ENCODE measurements at regions not wholly inside any gene's neighbourhood (a gene's known extent, or its start where the extent isn't known, plus 50 kb on each side); places are given as distances from the start of the nearest gene placed in this dataset.

DNA sequence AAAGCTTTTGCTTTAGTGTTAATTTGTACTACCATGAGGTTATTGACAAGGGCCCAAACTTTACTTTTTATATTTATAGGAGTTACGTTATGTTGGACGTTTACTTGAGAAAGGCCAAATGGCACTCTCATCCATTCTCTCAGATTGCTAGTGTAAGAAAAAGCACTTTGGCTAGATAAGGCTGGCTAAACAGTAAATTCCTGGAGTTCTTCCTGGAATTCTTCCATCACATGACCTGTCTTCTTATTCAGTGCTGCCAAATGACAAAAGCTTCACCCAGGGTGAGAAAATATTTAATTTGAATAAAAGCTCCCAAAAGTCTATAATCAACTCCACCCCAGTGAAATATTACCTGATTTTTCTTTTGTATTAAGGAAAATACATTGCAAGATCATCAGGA is 1568.9 kb upstream of the ACO1 start:
- H4K20me1 ChIP-seq (ENCODE audit: insufficient read depth, low read length, poor library complexity, severe bottlenecking): no peaks in the 10 kb centered on the region
- TF ChIP-seq EZH2phosphoT487 (IDR thresholded peaks at IDR 0.05; ENCODE audit: borderline replicate concordance): no peak
- TF ChIP-seq, protein P1, sequence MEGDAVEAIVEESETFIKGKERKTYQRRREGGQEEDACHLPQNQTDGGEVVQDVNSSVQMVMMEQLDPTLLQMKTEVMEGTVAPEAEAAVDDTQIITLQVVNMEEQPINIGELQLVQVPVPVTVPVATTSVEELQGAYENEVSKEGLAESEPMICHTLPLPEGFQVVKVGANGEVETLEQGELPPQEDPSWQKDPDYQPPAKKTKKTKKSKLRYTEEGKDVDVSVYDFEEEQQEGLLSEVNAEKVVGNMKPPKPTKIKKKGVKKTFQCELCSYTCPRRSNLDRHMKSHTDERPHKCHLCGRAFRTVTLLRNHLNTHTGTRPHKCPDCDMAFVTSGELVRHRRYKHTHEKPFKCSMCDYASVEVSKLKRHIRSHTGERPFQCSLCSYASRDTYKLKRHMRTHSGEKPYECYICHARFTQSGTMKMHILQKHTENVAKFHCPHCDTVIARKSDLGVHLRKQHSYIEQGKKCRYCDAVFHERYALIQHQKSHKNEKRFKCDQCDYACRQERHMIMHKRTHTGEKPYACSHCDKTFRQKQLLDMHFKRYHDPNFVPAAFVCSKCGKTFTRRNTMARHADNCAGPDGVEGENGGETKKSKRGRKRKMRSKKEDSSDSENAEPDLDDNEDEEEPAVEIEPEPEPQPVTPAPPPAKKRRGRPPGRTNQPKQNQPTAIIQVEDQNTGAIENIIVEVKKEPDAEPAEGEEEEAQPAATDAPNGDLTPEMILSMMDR (conservative IDR thresholded peaks at IDR 0.05; ENCODE audit: low read length): no peak
- H3K4me2 ChIP-seq (ENCODE audit: low read depth, low read length, poor library complexity, severe bottlenecking): no peak overlapping the region
- no peaks in the 10 kb centered on the region for H3F3A ChIP-seq (ENCODE audit: low read depth)
- H3K9ac ChIP-seq (ENCODE audit: low read depth, low read length, poor library complexity, severe bottlenecking): no peak overlapping the region
- no peaks in the 10 kb centered on the region for H3K27me3 ChIP-seq (ENCODE audit: insufficient read depth, low read length, poor library complexity, severe bottlenecking)
- no peaks in the 10 kb centered on the region for H3K36me3 ChIP-seq (ENCODE audit: insufficient read depth, low read length)
- no peaks in the 10 kb centered on the region for H3K9me2 ChIP-seq (replicated peaks; ENCODE audit: low read depth, low read length)
- no peak overlapping the region for H2AFZ ChIP-seq (ENCODE audit: low read length)
- H3K79me2 ChIP-seq (ENCODE audit: insufficient read depth, low read length): no peaks in the 10 kb centered on the region
- H3K4me3 ChIP-seq (ENCODE audit: low read length, poor library complexity, severe bottlenecking): no peak overlapping the region
- no peaks in the 10 kb centered on the region for H3K9me3 ChIP-seq (ENCODE audit: insufficient read depth, low read depth, low read length)
- no peaks in the 10 kb centered on the region for H3K4me1 ChIP-seq (ENCODE audit: insufficient read depth, low read length, poor library complexity, severe bottlenecking)

DNA sequence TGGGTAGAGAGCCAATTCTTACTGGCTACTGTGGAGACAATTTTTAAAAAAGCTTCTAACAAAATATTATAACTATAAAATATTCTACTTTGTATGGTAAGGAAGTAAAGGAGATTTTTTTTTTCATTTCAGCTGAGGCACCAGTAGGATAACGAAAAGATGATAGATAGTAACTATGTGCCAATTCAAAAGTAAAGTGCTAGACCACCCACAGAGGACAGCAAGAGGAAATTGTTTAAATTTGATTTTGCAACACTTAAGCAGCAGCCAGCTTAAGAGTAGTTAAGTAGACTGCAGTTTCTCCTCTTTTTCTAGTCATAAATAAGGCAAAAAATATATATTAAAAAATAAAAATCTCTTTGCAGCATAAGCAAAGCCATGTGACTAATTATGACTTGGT is 1539.3 kb upstream of the ACO1 start:
- Histone ChIP-seq H3K79me2 (ENCODE audit: insufficient read depth, low read length) (no peaks in the 10 kb centered on the region), H3K9ac (ENCODE audit: low read depth, low read length, poor library complexity, severe bottlenecking) (no peak overlapping the region), H3K9me3 (ENCODE audit: insufficient read depth, low read depth, low read length) (no peaks in the 10 kb centered on the region), H3K27me3 (ENCODE audit: insufficient read depth, low read length, poor library complexity, severe bottlenecking) (no peaks in the 10 kb centered on the region), H3K9me2 (replicated peaks; ENCODE audit: low read depth, low read length) (no peaks in the 10 kb centered on the region), H3K4me3 (ENCODE audit: low read length, poor library complexity, severe bottlenecking) (no peak overlapping the region), H3K36me3 (ENCODE audit: insufficient read depth, low read length) (no peaks in the 10 kb centered on the region), H4K20me1 (ENCODE audit: insufficient read depth, low read length, poor library complexity, severe bottlenecking) (no peaks in the 10 kb centered on the region), H3K4me1 (ENCODE audit: insufficient read depth, low read length, poor library complexity, severe bottlenecking) (no peaks in the 10 kb centered on the region), H2AFZ (ENCODE audit: low read length) (no peak overlapping the region), H3F3A (ENCODE audit: low read depth) (no peaks in the 10 kb centered on the region), H3K4me2 (ENCODE audit: low read depth, low read length, poor library complexity, severe bottlenecking) (no peak overlapping the region)
- TF ChIP-seq, protein P1 (conservative IDR thresholded peaks at IDR 0.05; ENCODE audit: low read length): no peak
- TF ChIP-seq EZH2phosphoT487 (IDR thresholded peaks at IDR 0.05; ENCODE audit: borderline replicate concordance): no peak

DNA sequence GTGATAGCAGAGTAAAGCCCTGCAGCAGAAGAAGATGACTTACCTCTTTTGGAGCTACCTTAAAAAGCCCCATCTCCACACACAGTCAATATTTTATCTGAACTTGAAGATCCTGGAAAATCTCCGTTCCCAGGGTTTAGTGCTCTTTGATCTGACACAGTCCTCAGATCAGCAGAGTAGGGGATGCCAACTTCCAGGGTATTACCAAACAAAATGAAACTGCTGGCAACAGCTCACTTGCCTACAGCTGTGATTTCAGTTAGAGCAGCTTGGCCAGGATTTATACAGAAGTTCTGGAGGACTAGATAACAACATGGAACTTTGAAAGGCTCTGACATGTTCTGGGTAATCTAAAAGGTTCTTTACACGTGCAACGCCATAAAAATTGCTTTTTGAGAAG is 1537.8 kb upstream of the ACO1 start:
- TF ChIP-seq, protein P1 (conservative IDR thresholded peaks at IDR 0.05; ENCODE audit: low read length): no peak
- no peak for TF ChIP-seq EZH2phosphoT487 (IDR thresholded peaks at IDR 0.05; ENCODE audit: borderline replicate concordance)
- Histone ChIP-seq H4K20me1 (ENCODE audit: insufficient read depth, low read length, poor library complexity, severe bottlenecking) (no peaks in the 10 kb centered on the region), H2AFZ (ENCODE audit: low read length) (no peak overlapping the region), H3K9ac (ENCODE audit: low read depth, low read length, poor library complexity, severe bottlenecking) (no peak overlapping the region), H3K4me2 (ENCODE audit: low read depth, low read length, poor library complexity, severe bottlenecking) (no peak overlapping the region), H3K9me3 (ENCODE audit: insufficient read depth, low read depth, low read length) (no peaks in the 10 kb centered on the region), H3K27me3 (ENCODE audit: insufficient read depth, low read length, poor library complexity, severe bottlenecking) (no peaks in the 10 kb centered on the region), H3K9me2 (replicated peaks; ENCODE audit: low read depth, low read length) (no peaks in the 10 kb centered on the region), H3K79me2 (ENCODE audit: insufficient read depth, low read length) (no peaks in the 10 kb centered on the region), H3K4me1 (ENCODE audit: insufficient read depth, low read length, poor library complexity, severe bottlenecking) (no peaks in the 10 kb centered on the region), H3K4me3 (ENCODE audit: low read length, poor library complexity, severe bottlenecking) (no peak overlapping the region), H3K36me3 (ENCODE audit: insufficient read depth, low read length) (no peaks in the 10 kb centered on the region), H3F3A (ENCODE audit: low read depth) (no peaks in the 10 kb centered on the region)

Data from Loucy (cell line).